Type B pancreatic cell (in vitro differentiated cells): ENCODE measurements at regions not wholly inside any gene's neighbourhood (a gene's known extent, or its start where the extent isn't known, plus 50 kb on each side); places are given as distances from the start of the nearest gene placed in this dataset.

Experiments
- DNase-seq: peaks from one replicate; pipeline ENCODE4 v3.0.0; 2021; ENCODE audit warnings: mixed read lengths; ENCODE audit not compliant: unreplicated experiment; ENCODE audit errors: extremely low spot score
- H3K27ac Mint-ChIP-seq: 2 replicates; pipeline ENCODE4 v1.8.0; 2021; ENCODE audit warnings: mild to moderate bottlenecking, mixed read lengths
- H3K27me3 Mint-ChIP-seq: 2 replicates; pipeline ENCODE4 v1.8.0; 2021; ENCODE audit warnings: mixed read lengths
- H3K36me3 Mint-ChIP-seq: 2 replicates; pipeline ENCODE4 v1.8.0; 2021; ENCODE audit warnings: mixed read lengths
- H3K4me1 Mint-ChIP-seq: one replicate; pipeline ENCODE4 v1.8.0; 2021; ENCODE audit warnings: mixed read lengths; ENCODE audit not compliant: unreplicated experiment
- H3K4me3 Mint-ChIP-seq: 2 replicates; pipeline ENCODE4 v1.8.0; 2021; ENCODE audit warnings: mild to moderate bottlenecking, mixed read lengths
- H3K9me3 Mint-ChIP-seq: 2 replicates; pipeline ENCODE4 v1.8.0; 2021; ENCODE audit warnings: mixed read lengths
- TF ChIP-seq, protein P1 (sequence below): fragments of 200-600 bp; sonication (generic); conservative IDR thresholded peaks from 2 replicates; pipeline ENCODE4 v1.5.0; 2021; ENCODE audit warnings: antibody characterized with exemption, mild to moderate bottlenecking

GRCh38 chr18:64851726-64852125 lies 702.8 kb upstream of the LINC00305 start:
- Mint-ChIP-seq H3K4me1 (no peaks in the 10 kb centered on the region), H3K27ac (no peak overlapping the region), H3K9me3 (peaks cover 8% of the 10 kb centered on the region), H3K36me3 (no peaks in the 10 kb centered on the region), H3K4me3 (no peak overlapping the region), H3K27me3 (peaks cover 3% of the 10 kb centered on the region)
- no peak for DNase-seq
- TF ChIP-seq, protein P1, sequence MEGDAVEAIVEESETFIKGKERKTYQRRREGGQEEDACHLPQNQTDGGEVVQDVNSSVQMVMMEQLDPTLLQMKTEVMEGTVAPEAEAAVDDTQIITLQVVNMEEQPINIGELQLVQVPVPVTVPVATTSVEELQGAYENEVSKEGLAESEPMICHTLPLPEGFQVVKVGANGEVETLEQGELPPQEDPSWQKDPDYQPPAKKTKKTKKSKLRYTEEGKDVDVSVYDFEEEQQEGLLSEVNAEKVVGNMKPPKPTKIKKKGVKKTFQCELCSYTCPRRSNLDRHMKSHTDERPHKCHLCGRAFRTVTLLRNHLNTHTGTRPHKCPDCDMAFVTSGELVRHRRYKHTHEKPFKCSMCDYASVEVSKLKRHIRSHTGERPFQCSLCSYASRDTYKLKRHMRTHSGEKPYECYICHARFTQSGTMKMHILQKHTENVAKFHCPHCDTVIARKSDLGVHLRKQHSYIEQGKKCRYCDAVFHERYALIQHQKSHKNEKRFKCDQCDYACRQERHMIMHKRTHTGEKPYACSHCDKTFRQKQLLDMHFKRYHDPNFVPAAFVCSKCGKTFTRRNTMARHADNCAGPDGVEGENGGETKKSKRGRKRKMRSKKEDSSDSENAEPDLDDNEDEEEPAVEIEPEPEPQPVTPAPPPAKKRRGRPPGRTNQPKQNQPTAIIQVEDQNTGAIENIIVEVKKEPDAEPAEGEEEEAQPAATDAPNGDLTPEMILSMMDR, result no peak

DNA sequence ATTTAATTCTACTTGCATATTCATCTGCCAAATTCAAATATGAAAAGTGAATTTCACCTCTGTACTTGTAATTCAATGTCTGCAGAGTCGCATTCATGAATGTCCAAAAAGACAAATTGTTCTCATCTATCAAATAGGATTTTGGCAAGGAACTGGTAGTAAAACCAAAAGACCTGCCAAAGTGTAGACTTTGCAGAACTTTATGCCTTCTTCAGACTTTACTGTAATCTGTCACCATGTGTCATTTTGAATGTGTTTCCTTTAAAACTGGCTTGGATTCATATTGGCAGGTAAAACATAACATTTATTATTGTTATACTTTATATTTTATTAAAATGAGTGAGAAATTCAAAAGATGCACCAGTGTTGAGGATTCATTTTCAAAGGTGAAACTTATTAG lies 701.9 kb upstream of the LINC00305 start:
- H3K4me3 Mint-ChIP-seq, result no peak overlapping the region
- no peaks in the 10 kb centered on the region for H3K4me1 Mint-ChIP-seq
- H3K27ac Mint-ChIP-seq, result no peak overlapping the region
- peaks cover 8% of the 10 kb centered on the region for H3K9me3 Mint-ChIP-seq
- peaks cover 3% of the 10 kb centered on the region for H3K27me3 Mint-ChIP-seq
- DNase-seq, result no peak
- H3K36me3 Mint-ChIP-seq, result no peaks in the 10 kb centered on the region
- TF ChIP-seq, protein P1, result no peak

DNA sequence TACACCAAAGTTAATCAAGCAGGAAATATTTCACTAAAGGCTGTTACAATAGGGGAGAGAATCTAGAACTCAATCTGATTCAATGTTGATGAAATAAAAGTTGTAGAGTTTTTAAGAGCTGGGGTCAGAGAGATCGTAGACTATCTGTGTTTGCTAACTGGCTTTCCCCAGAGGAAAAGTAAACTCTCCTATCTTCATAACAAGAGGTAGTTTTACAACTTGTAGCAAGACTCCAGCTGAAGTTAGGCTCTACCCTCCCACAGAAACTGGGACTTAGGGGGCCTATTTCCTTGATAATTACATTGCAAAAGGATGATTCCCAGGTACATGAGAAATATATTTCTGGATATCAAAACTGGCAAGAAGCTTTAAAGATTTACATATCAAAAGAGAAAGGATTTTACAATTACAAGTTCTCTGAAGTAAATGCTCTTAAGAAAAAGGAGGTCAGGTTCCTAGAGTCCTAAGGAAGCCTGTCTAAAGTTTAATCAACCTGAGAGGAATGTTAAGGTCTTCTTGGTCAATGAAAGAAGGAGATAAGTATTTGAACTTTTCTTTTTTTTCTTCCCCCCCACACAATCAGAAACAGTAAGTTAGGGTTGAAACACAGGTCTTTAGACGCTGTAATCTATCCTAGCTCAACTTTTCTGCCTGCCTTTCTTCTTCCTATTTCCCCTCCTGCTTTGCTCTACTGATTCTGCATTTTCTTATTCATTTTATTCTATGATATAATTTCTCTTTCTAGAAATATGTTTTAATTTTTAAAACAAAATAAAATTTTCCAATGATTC lies 692.2 kb upstream of the LINC00305 start:
- H3K4me3 Mint-ChIP-seq, result no peak overlapping the region
- H3K27me3 Mint-ChIP-seq, result no peaks in the 10 kb centered on the region
- DNase-seq, result no peak
- no peak overlapping the region for H3K27ac Mint-ChIP-seq
- H3K4me1 Mint-ChIP-seq, result no peaks in the 10 kb centered on the region
- TF ChIP-seq, protein P1, result no peak
- H3K36me3 Mint-ChIP-seq, result no peaks in the 10 kb centered on the region
- H3K9me3 Mint-ChIP-seq, result no peaks in the 10 kb centered on the region

GRCh38 chr18:64810354-64810753 lies 661.5 kb upstream of the LINC00305 start:
- Mint-ChIP-seq H3K9me3 (no peaks in the 10 kb centered on the region), H3K4me3 (no peak overlapping the region), H3K27ac (no peak overlapping the region), H3K36me3 (no peaks in the 10 kb centered on the region), H3K27me3 (no peaks in the 10 kb centered on the region), H3K4me1 (no peaks in the 10 kb centered on the region)
- DNase-seq, result no peak
- TF ChIP-seq, protein P1, result no peak

GRCh38 chr18:64809801-64810200 lies 660.9 kb upstream of the LINC00305 start:
- Mint-ChIP-seq H3K27me3 (no peaks in the 10 kb centered on the region), H3K27ac (no peak overlapping the region), H3K4me1 (no peaks in the 10 kb centered on the region), H3K9me3 (no peaks in the 10 kb centered on the region), H3K36me3 (no peaks in the 10 kb centered on the region), H3K4me3 (no peak overlapping the region)
- DNase-seq, result no peak
- TF ChIP-seq, protein P1, result no peak
